K562 (cell line): ENCODE measurements at regions not wholly inside any gene's neighbourhood (a gene's known extent, or its start where the extent isn't known, plus 50 kb on each side); places are given as distances from the start of the nearest gene placed in this dataset.

Source experiments
- ESRRA ChIP-seq: fragments of 450-650 bp; IDR thresholded peaks from 2 replicates; pipeline ENCODE4 v1.6.1; 2014; ENCODE audit warnings: low read depth, mild to moderate bottlenecking, moderate library complexity, borderline replicate concordance
- KLF10 ChIP-seq: fragments of 250-450 bp; sonication (Bioruptor Pico); IDR thresholded peaks from 2 replicates; pipeline ENCODE4 v1.6.1; 2021; ENCODE audit warnings: matching md5 sums
- TF ChIP-seq, protein P1 (sequence below), 2 experiments: fragments of 450-650 bp; formaldehyde crosslinking in 1 of 2; IDR thresholded peaks; 2 replicates each; pipeline versions ENCODE4 v1.4.0 to v1.6.1; 2014 to 2020; ENCODE audit warnings: mild to moderate bottlenecking in 2 of 2, borderline replicate concordance in 1 of 2, low read depth in 1 of 2
- TF ChIP-seq, protein P2 (sequence below): sonication (generic); formaldehyde crosslinking; IDR thresholded peaks from 2 replicates; pipeline ENCODE4 v1.9.0; 2022; ENCODE audit warnings: mild to moderate bottlenecking, missing genetic modification reagents

DNA sequence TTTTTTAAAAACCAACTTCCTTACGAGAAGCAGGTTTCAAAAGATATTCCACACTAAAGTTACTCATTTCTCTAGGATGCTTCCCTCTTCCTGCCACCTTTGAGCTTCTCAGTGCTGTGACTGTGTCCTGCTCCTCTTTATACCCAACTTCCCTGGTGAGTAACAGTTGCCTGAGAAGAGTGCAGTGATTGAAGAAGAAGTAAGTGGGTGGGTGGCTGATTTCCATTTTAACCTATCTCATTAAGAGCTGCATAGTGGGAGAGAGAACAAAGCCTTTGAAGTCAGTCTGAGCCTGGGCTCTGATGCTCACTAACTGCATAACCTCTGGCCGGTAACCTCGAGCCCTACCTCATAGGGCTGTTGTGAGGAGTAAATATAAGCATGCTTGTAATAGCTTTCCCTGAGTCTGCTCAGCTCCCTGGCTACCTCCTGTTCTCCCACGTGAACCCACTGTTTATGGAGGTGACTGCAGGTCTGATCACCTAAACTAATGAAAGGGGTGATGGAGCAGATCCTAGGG lies 977.3 kb downstream of the UQCRFS1 start:
- TF ChIP-seq, protein P1, sequence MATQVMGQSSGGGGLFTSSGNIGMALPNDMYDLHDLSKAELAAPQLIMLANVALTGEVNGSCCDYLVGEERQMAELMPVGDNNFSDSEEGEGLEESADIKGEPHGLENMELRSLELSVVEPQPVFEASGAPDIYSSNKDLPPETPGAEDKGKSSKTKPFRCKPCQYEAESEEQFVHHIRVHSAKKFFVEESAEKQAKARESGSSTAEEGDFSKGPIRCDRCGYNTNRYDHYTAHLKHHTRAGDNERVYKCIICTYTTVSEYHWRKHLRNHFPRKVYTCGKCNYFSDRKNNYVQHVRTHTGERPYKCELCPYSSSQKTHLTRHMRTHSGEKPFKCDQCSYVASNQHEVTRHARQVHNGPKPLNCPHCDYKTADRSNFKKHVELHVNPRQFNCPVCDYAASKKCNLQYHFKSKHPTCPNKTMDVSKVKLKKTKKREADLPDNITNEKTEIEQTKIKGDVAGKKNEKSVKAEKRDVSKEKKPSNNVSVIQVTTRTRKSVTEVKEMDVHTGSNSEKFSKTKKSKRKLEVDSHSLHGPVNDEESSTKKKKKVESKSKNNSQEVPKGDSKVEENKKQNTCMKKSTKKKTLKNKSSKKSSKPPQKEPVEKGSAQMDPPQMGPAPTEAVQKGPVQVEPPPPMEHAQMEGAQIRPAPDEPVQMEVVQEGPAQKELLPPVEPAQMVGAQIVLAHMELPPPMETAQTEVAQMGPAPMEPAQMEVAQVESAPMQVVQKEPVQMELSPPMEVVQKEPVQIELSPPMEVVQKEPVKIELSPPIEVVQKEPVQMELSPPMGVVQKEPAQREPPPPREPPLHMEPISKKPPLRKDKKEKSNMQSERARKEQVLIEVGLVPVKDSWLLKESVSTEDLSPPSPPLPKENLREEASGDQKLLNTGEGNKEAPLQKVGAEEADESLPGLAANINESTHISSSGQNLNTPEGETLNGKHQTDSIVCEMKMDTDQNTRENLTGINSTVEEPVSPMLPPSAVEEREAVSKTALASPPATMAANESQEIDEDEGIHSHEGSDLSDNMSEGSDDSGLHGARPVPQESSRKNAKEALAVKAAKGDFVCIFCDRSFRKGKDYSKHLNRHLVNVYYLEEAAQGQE (IDR thresholded peaks at IDR 0.05; ENCODE audit: borderline replicate concordance): no peak
- TF ChIP-seq, protein P1 (CRISPR knock-in tag; IDR thresholded peaks at IDR 0.05; ENCODE audit: low read depth): no peak
- TF ChIP-seq KLF10 (CRISPR knock-in tag) (no peak), ESRRA (no peak)
- TF ChIP-seq, protein P2, sequence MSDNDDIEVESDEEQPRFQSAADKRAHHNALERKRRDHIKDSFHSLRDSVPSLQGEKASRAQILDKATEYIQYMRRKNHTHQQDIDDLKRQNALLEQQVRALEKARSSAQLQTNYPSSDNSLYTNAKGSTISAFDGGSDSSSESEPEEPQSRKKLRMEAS (CRISPR knock-in tag): no peak
